ENCODE measurements at regions not wholly inside any gene's neighbourhood (a gene's known extent, or its start where the extent isn't known, plus 50 kb on each side); places are given as distances from the start of the nearest gene placed in this dataset.

- Histone ChIP-seq H2AK5ac (ENCODE audit: low read length, severe bottlenecking) (no peak overlapping the region), H3K23ac (ENCODE audit: low read length in 2 of 2) (no peak overlapping the region), H3K9ac (ENCODE audit: low read length) (no peak overlapping the region), H4K8ac (ENCODE audit: low read length) (no peak overlapping the region), H3K4ac (ENCODE audit: low read depth in 1 of 2, low read length in 2 of 2) (no peak overlapping the region), H3K9me3 (ENCODE audit: control insufficient read depth, low read length) (no peaks in the 10 kb centered on the region), H3K14ac (ENCODE audit: low read length in 2 of 2) (no peak overlapping the region), H3K27me3 (ENCODE audit: control insufficient read depth in 1 of 2, insufficient read depth in 1 of 2, low read length in 2 of 2) (no peaks in the 10 kb centered on the region), H3K4me2 (ENCODE audit: low read length, poor library complexity, severe bottlenecking) (no peak overlapping the region), H2BK120ac (ENCODE audit: low read depth, low read length) (no peak overlapping the region), H4K91ac (ENCODE audit: low read length) (no peak overlapping the region), H3K4me3 (ENCODE audit: insufficient read depth in 1 of 2, low read depth in 1 of 2, low read length in 2 of 2) (no peak overlapping the region), H2BK5ac (ENCODE audit: low read depth, low read length, poor library complexity, severe bottlenecking) (no peak overlapping the region), H2BK15ac (ENCODE audit: low read depth, poor library complexity, severe bottlenecking) (no peak overlapping the region), H3K36me3 (ENCODE audit: control insufficient read depth in 1 of 2, insufficient read depth in 2 of 2, low read depth in 1 of 2, low read length in 2 of 2) (no peaks in the 10 kb centered on the region), H3K27ac (ENCODE audit: low read length, poor library complexity, severe bottlenecking) (no peak overlapping the region), H2AFZ (ENCODE audit: low read depth, low read length) (no peak overlapping the region), H3K4me1 (ENCODE audit: control insufficient read depth, insufficient read depth, low read depth, low read length) (no peaks in the 10 kb centered on the region), H2BK12ac (ENCODE audit: low read length in 2 of 2) (no peak overlapping the region), H3K18ac (ENCODE audit: low read depth in 1 of 2, low read length in 2 of 2) (no peak overlapping the region), H3K79me1 (replicated peaks; ENCODE audit: low read length, poor library complexity, severe bottlenecking) (no peaks in the 10 kb centered on the region)
- DNase-seq = no peak
- WGBS = 80% methylated on average over 1 of the region's 1 CpG
These were observed 1700.5 kb upstream of the TMEFF2 start for GRCh38 chr2:193895226-193895625.

- Histone ChIP-seq H3K27me3 (ENCODE audit: control insufficient read depth in 1 of 2, insufficient read depth in 1 of 2, low read length in 2 of 2) (no peaks in the 10 kb centered on the region), H2BK5ac (ENCODE audit: low read depth, low read length, poor library complexity, severe bottlenecking) (no peak overlapping the region), H3K4me1 (ENCODE audit: control insufficient read depth, insufficient read depth, low read depth, low read length) (no peaks in the 10 kb centered on the region), H3K36me3 (ENCODE audit: control insufficient read depth in 1 of 2, insufficient read depth in 2 of 2, low read depth in 1 of 2, low read length in 2 of 2) (no peaks in the 10 kb centered on the region), H2BK120ac (ENCODE audit: low read depth, low read length) (no peak overlapping the region), H3K4me3 (ENCODE audit: insufficient read depth in 1 of 2, low read depth in 1 of 2, low read length in 2 of 2) (no peak overlapping the region), H3K18ac (ENCODE audit: low read depth in 1 of 2, low read length in 2 of 2) (no peak overlapping the region), H3K23ac (ENCODE audit: low read length in 2 of 2) (no peak overlapping the region), H3K4ac (ENCODE audit: low read depth in 1 of 2, low read length in 2 of 2) (no peak overlapping the region), H3K9me3 (ENCODE audit: control insufficient read depth, low read length) (no peaks in the 10 kb centered on the region), H2BK15ac (ENCODE audit: low read depth, poor library complexity, severe bottlenecking) (no peak overlapping the region), H3K9ac (ENCODE audit: low read length) (no peak overlapping the region), H2BK12ac (ENCODE audit: low read length in 2 of 2) (no peak overlapping the region), H3K27ac (ENCODE audit: low read length, poor library complexity, severe bottlenecking) (no peak overlapping the region), H4K8ac (ENCODE audit: low read length) (no peak overlapping the region), H3K79me1 (replicated peaks; ENCODE audit: low read length, poor library complexity, severe bottlenecking) (no peaks in the 10 kb centered on the region), H3K4me2 (ENCODE audit: low read length, poor library complexity, severe bottlenecking) (no peak overlapping the region), H2AK5ac (ENCODE audit: low read length, severe bottlenecking) (no peak overlapping the region), H2AFZ (ENCODE audit: low read depth, low read length) (no peak overlapping the region), H3K14ac (ENCODE audit: low read length in 2 of 2) (no peak overlapping the region), H4K91ac (ENCODE audit: low read length) (no peak overlapping the region)
- DNase-seq = no peak
- 45% methylated on average over 1 of the region's 1 CpG for WGBS
These were observed 1699.3 kb upstream of the TMEFF2 start for GRCh38 chr2:193894081-193894480.

GRCh38 chr2:193891023-193891422 lies 1696.3 kb upstream of the TMEFF2 start:
- Histone ChIP-seq H2BK5ac (ENCODE audit: low read depth, low read length, poor library complexity, severe bottlenecking) (no peak overlapping the region), H2BK15ac (ENCODE audit: low read depth, poor library complexity, severe bottlenecking) (no peak overlapping the region), H3K4me2 (ENCODE audit: low read length, poor library complexity, severe bottlenecking) (no peak overlapping the region), H3K36me3 (ENCODE audit: control insufficient read depth in 1 of 2, insufficient read depth in 2 of 2, low read depth in 1 of 2, low read length in 2 of 2) (no peaks in the 10 kb centered on the region), H3K79me1 (replicated peaks; ENCODE audit: low read length, poor library complexity, severe bottlenecking) (no peaks in the 10 kb centered on the region), H2AFZ (ENCODE audit: low read depth, low read length) (no peak overlapping the region), H3K4me3 (ENCODE audit: insufficient read depth in 1 of 2, low read depth in 1 of 2, low read length in 2 of 2) (no peak overlapping the region), H2AK5ac (ENCODE audit: low read length, severe bottlenecking) (no peak overlapping the region), H4K91ac (ENCODE audit: low read length) (no peak overlapping the region), H3K23ac (ENCODE audit: low read length in 2 of 2) (no peak overlapping the region), H4K8ac (ENCODE audit: low read length) (no peak overlapping the region), H3K27ac (ENCODE audit: low read length, poor library complexity, severe bottlenecking) (no peak overlapping the region), H3K27me3 (ENCODE audit: control insufficient read depth in 1 of 2, insufficient read depth in 1 of 2, low read length in 2 of 2) (no peaks in the 10 kb centered on the region), H3K4ac (ENCODE audit: low read depth in 1 of 2, low read length in 2 of 2) (no peak overlapping the region), H3K14ac (ENCODE audit: low read length in 2 of 2) (no peak overlapping the region), H2BK12ac (ENCODE audit: low read length in 2 of 2) (no peak overlapping the region), H3K18ac (ENCODE audit: low read depth in 1 of 2, low read length in 2 of 2) (no peak overlapping the region), H2BK120ac (ENCODE audit: low read depth, low read length) (no peak overlapping the region), H3K9me3 (ENCODE audit: control insufficient read depth, low read length) (no peaks in the 10 kb centered on the region), H3K4me1 (ENCODE audit: control insufficient read depth, insufficient read depth, low read depth, low read length) (no peaks in the 10 kb centered on the region), H3K9ac (ENCODE audit: low read length) (no peak overlapping the region)
- WGBS = no CpG with 5 or more reads among the region's 2 CpGs
- DNase-seq = no peak

- H3K36me3 ChIP-seq (ENCODE audit: control insufficient read depth in 1 of 2, insufficient read depth in 2 of 2, low read depth in 1 of 2, low read length in 2 of 2) = no peaks in the 10 kb centered on the region
- no peak overlapping the region for H2BK120ac ChIP-seq (ENCODE audit: low read depth, low read length)
- no peak overlapping the region for H3K14ac ChIP-seq (ENCODE audit: low read length in 2 of 2)
- no peak overlapping the region for H3K4me3 ChIP-seq (ENCODE audit: insufficient read depth in 1 of 2, low read depth in 1 of 2, low read length in 2 of 2)
- no peak overlapping the region for H4K91ac ChIP-seq (ENCODE audit: low read length)
- no peak overlapping the region for H2AFZ ChIP-seq (ENCODE audit: low read depth, low read length)
- H3K27ac ChIP-seq (ENCODE audit: low read length, poor library complexity, severe bottlenecking) = no peak overlapping the region
- no peaks in the 10 kb centered on the region for H3K27me3 ChIP-seq (ENCODE audit: control insufficient read depth in 1 of 2, insufficient read depth in 1 of 2, low read length in 2 of 2)
- no peaks in the 10 kb centered on the region for H3K4me1 ChIP-seq (ENCODE audit: control insufficient read depth, insufficient read depth, low read depth, low read length)
- H3K9me3 ChIP-seq (ENCODE audit: control insufficient read depth, low read length) = peaks cover 17% of the 10 kb centered on the region
- H4K8ac ChIP-seq (ENCODE audit: low read length) = no peak overlapping the region
- H3K9ac ChIP-seq (ENCODE audit: low read length) = no peak overlapping the region
- no peak overlapping the region for H3K4ac ChIP-seq (ENCODE audit: low read depth in 1 of 2, low read length in 2 of 2)
- H3K79me1 ChIP-seq (replicated peaks; ENCODE audit: low read length, poor library complexity, severe bottlenecking) = no peaks in the 10 kb centered on the region
- H3K18ac ChIP-seq (ENCODE audit: low read depth in 1 of 2, low read length in 2 of 2) = no peak overlapping the region
- WGBS = 84% methylated on average over 1 of the region's 1 CpG
- no peak overlapping the region for H2AK5ac ChIP-seq (ENCODE audit: low read length, severe bottlenecking)
- H2BK15ac ChIP-seq (ENCODE audit: low read depth, poor library complexity, severe bottlenecking) = no peak overlapping the region
- H2BK5ac ChIP-seq (ENCODE audit: low read depth, low read length, poor library complexity, severe bottlenecking) = no peak overlapping the region
- H3K4me2 ChIP-seq (ENCODE audit: low read length, poor library complexity, severe bottlenecking) = no peak overlapping the region
- H2BK12ac ChIP-seq (ENCODE audit: low read length in 2 of 2) = no peak overlapping the region
- DNase-seq = no peak
- H3K23ac ChIP-seq (ENCODE audit: low read length in 2 of 2) = no peak overlapping the region
These were observed 1690.7 kb upstream of the TMEFF2 start for GRCh38 chr2:193885419-193885818.
